ENCODE measurements at regions not wholly inside any gene's neighbourhood (a gene's known extent, or its start where the extent isn't known, plus 50 kb on each side); places are given as distances from the start of the nearest gene placed in this dataset.

- Mint-ChIP-seq H3K36me3 (no peaks in the 10 kb centered on the region), H3K27ac (no peak overlapping the region), H3K27me3 (peaks cover 0 to 5% of the 10 kb centered on the region in 2 donors), H3K9me3 (peaks cover 0 to 2% (median 0%) of the 10 kb centered on the region in 8 donors), H3K4me3 (no peak overlapping the region), H3K4me1 (no peaks in the 10 kb centered on the region)
- Histone ChIP-seq H3K27ac (ENCODE audit: low read depth, low read length) (no peak overlapping the region), H3K4me1 (ENCODE audit: insufficient read depth, low read length) (no peaks in the 10 kb centered on the region), H3K27me3 (ENCODE audit: insufficient read depth, low read length) (no peaks in the 10 kb centered on the region), H3K36me3 (ENCODE audit: insufficient read depth, low read length) (no peaks in the 10 kb centered on the region), H3K9me3 (ENCODE audit: control insufficient read depth in 1 of 2, low read length in 2 of 2) (no peaks in the 10 kb centered on the region), H3K4me3 (ENCODE audit: low read length in 2 of 2) (no peak overlapping the region)
- POLR2A ChIA-PET (ENCODE audit: partially characterized antibody), result no interaction called here
- intact Hi-C loops (cut with micrococcal nuclease), result no loop called here
- no peak for DNase-seq
- CTCF ChIA-PET (ENCODE audit: partially characterized antibody), result no interaction called here
Observed at GRCh38 chr2:71832844-71833243, 314.8 kb downstream of the CYP26B1 start.

GRCh38 chr2:71832388-71832787, 315.3 kb downstream of the CYP26B1 start:
- Histone ChIP-seq H3K27ac (ENCODE audit: low read depth, low read length) (no peak overlapping the region), H3K4me1 (ENCODE audit: insufficient read depth, low read length) (no peaks in the 10 kb centered on the region), H3K27me3 (ENCODE audit: insufficient read depth, low read length) (no peaks in the 10 kb centered on the region), H3K9me3 (ENCODE audit: control insufficient read depth in 1 of 2, low read length in 2 of 2) (no peaks in the 10 kb centered on the region), H3K36me3 (ENCODE audit: insufficient read depth, low read length) (no peaks in the 10 kb centered on the region), H3K4me3 (ENCODE audit: low read length in 2 of 2) (no peak overlapping the region)
- H3K9me3 Mint-ChIP-seq, result peaks cover 0 to 2% (median 0%) of the 10 kb centered on the region in 8 donors
- H3K4me1 Mint-ChIP-seq, result no peaks in the 10 kb centered on the region
- ChIA-PET CTCF (ENCODE audit: partially characterized antibody) (no interaction called here), POLR2A (ENCODE audit: partially characterized antibody) (no interaction called here)
- no peak overlapping the region for H3K4me3 Mint-ChIP-seq
- H3K36me3 Mint-ChIP-seq, result no peaks in the 10 kb centered on the region
- peaks cover 0 to 3% of the 10 kb centered on the region in 2 donors for H3K27me3 Mint-ChIP-seq
- intact Hi-C loops (cut with micrococcal nuclease), result no loop called here
- H3K27ac Mint-ChIP-seq, result no peak overlapping the region
- no peak for DNase-seq

- H3K4me1 ChIP-seq (ENCODE audit: insufficient read depth, low read length), result no peaks in the 10 kb centered on the region
- no peaks in the 10 kb centered on the region for H3K4me1 Mint-ChIP-seq
- H3K36me3 Mint-ChIP-seq, result no peaks in the 10 kb centered on the region
- H3K27me3 Mint-ChIP-seq, result peaks cover 0 to 1% of the 10 kb centered on the region in 2 donors
- no peak for DNase-seq
- H3K27ac ChIP-seq (ENCODE audit: low read depth, low read length), result no peak overlapping the region
- H3K9me3 Mint-ChIP-seq, result peaks cover 0 to 2% (median 0%) of the 10 kb centered on the region in 8 donors
- intact Hi-C loops (cut with micrococcal nuclease), result no loop called here
- no peaks in the 10 kb centered on the region for H3K27me3 ChIP-seq (ENCODE audit: insufficient read depth, low read length)
- no peaks in the 10 kb centered on the region for H3K36me3 ChIP-seq (ENCODE audit: insufficient read depth, low read length)
- no peak overlapping the region for H3K27ac Mint-ChIP-seq
- ChIA-PET POLR2A (ENCODE audit: partially characterized antibody) (no interaction called here), CTCF (ENCODE audit: partially characterized antibody) (no interaction called here)
- H3K4me3 ChIP-seq (ENCODE audit: low read length in 2 of 2), result no peak overlapping the region
- H3K4me3 Mint-ChIP-seq, result no peak overlapping the region
- no peaks in the 10 kb centered on the region for H3K9me3 ChIP-seq (ENCODE audit: control insufficient read depth in 1 of 2, low read length in 2 of 2)
Observed at GRCh38 chr2:71831193-71831577, 316.5 kb downstream of the CYP26B1 start.

GRCh38 chr2:71830497-71831192, 317.0 kb downstream of the CYP26B1 start:
- H3K9me3 Mint-ChIP-seq, result peaks cover 0 to 2% (median 0%) of the 10 kb centered on the region in 8 donors
- no peaks in the 10 kb centered on the region for H3K36me3 Mint-ChIP-seq
- no peaks in the 10 kb centered on the region for H3K9me3 ChIP-seq (ENCODE audit: control insufficient read depth in 1 of 2, low read length in 2 of 2)
- ChIA-PET POLR2A (ENCODE audit: partially characterized antibody) (no interaction called here), CTCF (ENCODE audit: partially characterized antibody) (no interaction called here)
- intact Hi-C loops (cut with micrococcal nuclease), result no loop called here
- H3K27ac Mint-ChIP-seq, result no peak overlapping the region
- H3K27me3 Mint-ChIP-seq, result peaks cover 0 to 1% of the 10 kb centered on the region in 2 donors
- no peak for DNase-seq
- H3K4me1 ChIP-seq (ENCODE audit: insufficient read depth, low read length), result no peaks in the 10 kb centered on the region
- no peaks in the 10 kb centered on the region for H3K36me3 ChIP-seq (ENCODE audit: insufficient read depth, low read length)
- H3K27me3 ChIP-seq (ENCODE audit: insufficient read depth, low read length), result no peaks in the 10 kb centered on the region
- H3K4me3 Mint-ChIP-seq, result no peak overlapping the region
- H3K27ac ChIP-seq (ENCODE audit: low read depth, low read length), result no peak overlapping the region
- no peaks in the 10 kb centered on the region for H3K4me1 Mint-ChIP-seq
- H3K4me3 ChIP-seq (ENCODE audit: low read length in 2 of 2), result no peak overlapping the region

GRCh38 chr2:71829008-71829407, 318.7 kb downstream of the CYP26B1 start:
- intact Hi-C loops (cut with micrococcal nuclease), result no loop called here
- Histone ChIP-seq H3K27ac (ENCODE audit: low read depth, low read length) (no peak overlapping the region), H3K36me3 (ENCODE audit: insufficient read depth, low read length) (no peaks in the 10 kb centered on the region), H3K4me1 (ENCODE audit: insufficient read depth, low read length) (no peaks in the 10 kb centered on the region), H3K9me3 (ENCODE audit: control insufficient read depth in 1 of 2, low read length in 2 of 2) (no peaks in the 10 kb centered on the region), H3K27me3 (ENCODE audit: insufficient read depth, low read length) (no peaks in the 10 kb centered on the region), H3K4me3 (ENCODE audit: low read length in 2 of 2) (no peak overlapping the region)
- Mint-ChIP-seq H3K9me3 (peaks cover 0 to 2% (median 0%) of the 10 kb centered on the region in 8 donors), H3K4me3 (no peak overlapping the region), H3K27me3 (peaks cover 0 to 1% of the 10 kb centered on the region in 2 donors), H3K36me3 (no peaks in the 10 kb centered on the region), H3K4me1 (no peaks in the 10 kb centered on the region), H3K27ac (no peak overlapping the region)
- ChIA-PET POLR2A (ENCODE audit: partially characterized antibody) (no interaction called here), CTCF (ENCODE audit: partially characterized antibody) (no interaction called here)
- no peak for DNase-seq

GRCh38 chr2:71827973-71828372, 319.7 kb downstream of the CYP26B1 start:
- POLR2A ChIA-PET (ENCODE audit: partially characterized antibody), result no interaction called here
- H3K4me1 Mint-ChIP-seq, result no peaks in the 10 kb centered on the region
- Histone ChIP-seq H3K4me3 (ENCODE audit: low read length in 2 of 2) (no peak overlapping the region), H3K4me1 (ENCODE audit: insufficient read depth, low read length) (no peaks in the 10 kb centered on the region), H3K27ac (ENCODE audit: low read depth, low read length) (no peak overlapping the region), H3K9me3 (ENCODE audit: control insufficient read depth in 1 of 2, low read length in 2 of 2) (no peaks in the 10 kb centered on the region), H3K36me3 (ENCODE audit: insufficient read depth, low read length) (no peaks in the 10 kb centered on the region), H3K27me3 (ENCODE audit: insufficient read depth, low read length) (no peaks in the 10 kb centered on the region)
- DNase-seq, result no peak
- no peak overlapping the region for H3K4me3 Mint-ChIP-seq
- CTCF ChIA-PET (ENCODE audit: partially characterized antibody), result no interaction called here
- H3K27me3 Mint-ChIP-seq, result peaks cover 2 to 4% of the 10 kb centered on the region in 2 donors
- no peak overlapping the region for H3K27ac Mint-ChIP-seq
- H3K36me3 Mint-ChIP-seq, result no peaks in the 10 kb centered on the region
- intact Hi-C loops (cut with micrococcal nuclease), result no loop called here
- H3K9me3 Mint-ChIP-seq, result peaks cover 0 to 2% (median 0%) of the 10 kb centered on the region in 8 donors

- no peaks in the 10 kb centered on the region for H3K4me1 Mint-ChIP-seq
- Histone ChIP-seq H3K9me3 (ENCODE audit: control insufficient read depth in 1 of 2, low read length in 2 of 2) (no peaks in the 10 kb centered on the region), H3K4me3 (ENCODE audit: low read length in 2 of 2) (no peak overlapping the region), H3K27me3 (ENCODE audit: insufficient read depth, low read length) (no peaks in the 10 kb centered on the region), H3K27ac (ENCODE audit: low read depth, low read length) (no peak overlapping the region), H3K4me1 (ENCODE audit: insufficient read depth, low read length) (no peaks in the 10 kb centered on the region), H3K36me3 (ENCODE audit: insufficient read depth, low read length) (no peaks in the 10 kb centered on the region)
- no peak overlapping the region for H3K4me3 Mint-ChIP-seq
- no peak for DNase-seq
- H3K36me3 Mint-ChIP-seq, result no peaks in the 10 kb centered on the region
- peaks cover 2 to 5% of the 10 kb centered on the region in 2 donors for H3K27me3 Mint-ChIP-seq
- no peak overlapping the region for H3K27ac Mint-ChIP-seq
- intact Hi-C loops (cut with micrococcal nuclease), result no loop called here
- H3K9me3 Mint-ChIP-seq, result peaks cover 0 to 2% (median 0%) of the 10 kb centered on the region in 8 donors
- ChIA-PET CTCF (ENCODE audit: partially characterized antibody) (no interaction called here), POLR2A (ENCODE audit: partially characterized antibody) (no interaction called here)
Observed at GRCh38 chr2:71827524-71827901, 320.1 kb downstream of the CYP26B1 start.
